Peyer's patch (tissue), 4 donors: ENCODE measurements at regions not wholly inside any gene's neighbourhood (a gene's known extent, or its start where the extent isn't known, plus 50 kb on each side); places are given as distances from the start of the nearest gene placed in this dataset.

Source experiments
- DNase-seq, 3 donors: peaks; one replicate each; pipeline ENCODE4 v3.0.0-alpha.2; 2017 to 2019
- H3K27ac ChIP-seq, 4 donors: fragments of 200-600 bp; sonication (generic); one replicate each; pipeline ENCODE4 v1.5.1; 2016 to 2019
- H3K27me3 ChIP-seq, 2 donors: fragments of 200-600 bp; sonication (generic); one replicate each; pipeline ENCODE4 v1.5.1; 2019
- H3K36me3 ChIP-seq, 3 donors: fragments of 200-600 bp; sonication (generic); one replicate each; pipeline ENCODE4 v1.5.1; 2016 to 2019
- H3K4me1 ChIP-seq, 4 donors: fragments of 200-600 bp; sonication (generic); one replicate each; pipeline ENCODE4 v1.5.1; 2016 to 2019
- H3K4me3 ChIP-seq, 4 donors: fragments of 200-600 bp; sonication (generic); 1 replicate in 3 of 4; 2 replicates in 1 of 4; pipeline ENCODE4 v1.5.1; 2016 to 2019; ENCODE audit warnings: mild to moderate bottlenecking in 1 of 4
- H3K9me3 ChIP-seq, 4 donors: fragments of 200-600 bp; sonication (generic); one replicate each; pipeline ENCODE4 v1.5.1; 2016 to 2019; ENCODE audit warnings: mild to moderate bottlenecking in 1 of 4
- CTCF ChIP-seq, 6 experiments: fragments of 450-650 bp in 4 of 6; fragments of 200-600 bp in 2 of 6; sonication (generic) in 1 of 6; IDR thresholded peaks; one replicate each; pipeline ENCODE4 v1.5.1; 2017 to 2019; ENCODE audit warnings: antibody characterized with exemption in 6 of 6, mild to moderate bottlenecking in 3 of 6, moderate library complexity in 1 of 6
- POLR2A ChIP-seq, 2 donors: fragments of 450-650 bp; IDR thresholded peaks; one replicate each; pipeline ENCODE4 v1.5.1; 2017; ENCODE audit warnings: antibody characterized with exemption in 2 of 2, mild to moderate bottlenecking in 2 of 2, moderate library complexity in 2 of 2

GRCh38 chr2:10223932-10224720 is 78.6 kb upstream of the HPCAL1 start:
- H3K27ac ChIP-seq = no peak overlapping the region
- TF ChIP-seq POLR2A (IDR thresholded peaks at IDR 0.05) (no peak), CTCF (IDR thresholded peaks at IDR 0.05) (no peak)
- H3K9me3 ChIP-seq = no peaks in the 10 kb centered on the region
- H3K4me1 ChIP-seq = peaks cover 0 to 35% (median 6%) of the 10 kb centered on the region in 4 donors
- peak in 1 of 3 donors; percentile 31 for DNase-seq
- no peaks in the 10 kb centered on the region for H3K36me3 ChIP-seq
- H3K27me3 ChIP-seq = no peaks in the 10 kb centered on the region
- no peak overlapping the region for H3K4me3 ChIP-seq

DNA sequence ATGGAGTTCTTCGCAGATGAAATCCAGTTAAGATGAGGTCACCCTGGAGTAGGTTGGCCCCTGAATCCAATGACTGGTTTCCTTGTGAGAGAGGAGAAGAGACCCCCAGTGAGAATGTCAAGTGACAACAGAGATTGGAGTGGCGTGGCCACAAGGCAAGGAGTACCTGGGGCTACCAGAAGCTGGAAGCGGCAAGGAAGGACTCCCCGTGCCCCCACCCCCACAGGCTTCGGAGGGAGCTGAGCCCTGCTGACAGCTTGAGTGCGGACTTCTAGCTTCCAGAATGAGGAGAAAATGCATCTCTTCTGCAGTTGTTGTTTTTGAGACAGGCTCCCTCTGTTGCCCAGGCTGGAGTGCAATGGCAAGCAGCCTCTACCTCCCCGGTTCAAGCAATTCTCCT is 78.0 kb upstream of the HPCAL1 start:
- no peak for TF ChIP-seq POLR2A (IDR thresholded peaks at IDR 0.05)
- TF ChIP-seq CTCF (IDR thresholded peaks at IDR 0.05) = no peak
- Histone ChIP-seq H3K9me3 (no peaks in the 10 kb centered on the region), H3K36me3 (no peaks in the 10 kb centered on the region), H3K4me1 (peaks cover 0 to 40% (median 6%) of the 10 kb centered on the region in 4 donors), H3K27ac (peak overlapping the region in 1 of 4 donors; percentile 41), H3K27me3 (no peaks in the 10 kb centered on the region), H3K4me3 (no peak overlapping the region)
- DNase-seq = no peak

DNA sequence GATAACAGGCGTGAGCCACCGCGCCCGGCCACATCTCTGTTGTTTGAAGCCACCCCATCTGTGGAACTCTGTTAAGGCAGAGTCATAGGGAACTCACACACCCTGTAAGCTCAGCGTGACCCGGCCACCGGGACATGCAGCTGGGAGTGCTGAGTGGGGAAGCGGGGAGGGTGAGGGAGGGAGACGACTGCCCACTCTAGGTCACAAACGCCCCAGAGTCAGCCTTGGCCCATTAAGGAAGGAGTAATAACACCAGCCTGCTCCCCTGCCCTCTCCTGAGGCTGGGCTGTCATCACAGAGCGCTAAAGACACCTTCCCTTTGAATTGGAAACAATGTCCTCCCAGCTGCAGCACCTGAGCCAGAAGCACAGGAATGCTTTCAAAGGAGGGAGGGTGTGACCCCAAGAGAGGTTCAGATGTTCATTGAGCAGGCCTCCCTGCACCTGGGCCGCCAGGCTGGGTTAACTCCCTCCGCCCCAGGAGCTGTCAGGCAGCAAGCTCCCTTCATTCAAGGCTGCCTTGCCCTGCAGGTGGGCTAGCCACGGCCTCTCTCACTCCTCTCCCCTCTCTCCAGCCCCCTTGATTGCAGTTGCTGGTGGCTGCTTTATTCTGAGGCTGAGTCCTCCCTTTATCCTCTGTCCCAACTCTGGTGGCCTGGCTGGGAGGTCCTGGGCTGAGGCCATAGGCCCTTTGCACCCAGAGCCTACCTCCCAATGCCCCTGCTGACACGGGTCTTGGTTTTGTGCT is 77.2 kb upstream of the HPCAL1 start:
- Histone ChIP-seq H3K9me3 (no peaks in the 10 kb centered on the region), H3K4me3 (no peak overlapping the region), H3K36me3 (no peaks in the 10 kb centered on the region), H3K27me3 (no peaks in the 10 kb centered on the region), H3K4me1 (peaks cover 0 to 40% (median 6%) of the 10 kb centered on the region in 4 donors), H3K27ac (peak overlapping the region in 2 of 4 donors; percentile 41 to 52)
- peak in 1 of 3 donors; percentile 66 for DNase-seq
- TF ChIP-seq CTCF (IDR thresholded peaks at IDR 0.05) (no peak), POLR2A (IDR thresholded peaks at IDR 0.05) (no peak)

DNA sequence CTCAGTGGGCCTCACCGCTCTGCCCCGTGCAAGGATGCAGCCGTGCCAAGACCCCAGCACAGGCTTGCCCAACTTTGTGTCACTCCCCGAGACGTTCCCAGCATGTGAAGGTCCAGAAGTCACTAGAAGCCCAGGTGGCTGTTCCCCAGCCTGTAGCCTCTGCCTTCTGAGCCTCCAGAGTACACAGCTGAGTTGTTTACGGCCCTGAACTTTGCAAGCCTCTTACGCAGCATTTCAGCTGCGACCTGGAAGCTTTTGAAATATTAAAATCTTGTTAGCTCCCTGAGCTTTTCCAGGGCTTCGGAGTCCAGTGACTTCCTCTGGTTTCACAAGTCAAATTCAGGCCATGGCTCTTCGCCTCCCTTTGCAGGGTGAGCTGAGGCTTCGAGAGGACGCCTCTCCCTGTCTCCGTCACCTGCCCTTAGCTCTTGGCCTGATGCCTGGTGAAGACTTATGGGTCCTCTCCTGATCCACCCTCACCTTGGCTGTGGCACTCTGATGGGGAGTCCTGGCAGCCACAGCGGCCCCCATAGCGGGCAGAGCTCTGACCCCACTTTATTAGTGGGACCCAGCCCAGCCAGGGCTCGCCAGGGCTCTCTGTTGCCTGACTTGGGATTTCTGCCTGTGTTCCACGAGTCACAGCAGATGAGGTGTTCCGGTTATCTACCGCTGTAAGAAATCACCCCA is 76.5 kb upstream of the HPCAL1 start:
- TF ChIP-seq POLR2A (IDR thresholded peaks at IDR 0.05) (no peak), CTCF (IDR thresholded peaks at IDR 0.05) (no peak)
- peak overlapping the region in 2 of 4 donors; percentile 41 to 52 for H3K27ac ChIP-seq
- H3K36me3 ChIP-seq = no peaks in the 10 kb centered on the region
- H3K9me3 ChIP-seq = no peaks in the 10 kb centered on the region
- peaks cover 0 to 40% (median 6%) of the 10 kb centered on the region in 4 donors for H3K4me1 ChIP-seq
- no peak overlapping the region for H3K4me3 ChIP-seq
- peak in 2 of 3 donors; percentile 52 to 64 for DNase-seq
- no peaks in the 10 kb centered on the region for H3K27me3 ChIP-seq

GRCh38 chr2:10228611-10229365 is 73.9 kb upstream of the HPCAL1 start:
- peak overlapping the region in 2 of 4 donors; percentile 52 to 61 for H3K27ac ChIP-seq
- peak in 2 of 3 donors; percentile 80 to 81 for DNase-seq
- H3K36me3 ChIP-seq = no peaks in the 10 kb centered on the region
- H3K4me3 ChIP-seq = no peak overlapping the region
- H3K4me1 ChIP-seq = peaks cover 0 to 40% (median 6%) of the 10 kb centered on the region in 4 donors
- TF ChIP-seq POLR2A (IDR thresholded peaks at IDR 0.05) (no peak), CTCF (IDR thresholded peaks at IDR 0.05) (no peak)
- no peaks in the 10 kb centered on the region for H3K27me3 ChIP-seq
- H3K9me3 ChIP-seq = no peaks in the 10 kb centered on the region
